ENCODE measurements at regions not wholly inside any gene's neighbourhood (a gene's known extent, or its start where the extent isn't known, plus 50 kb on each side); places are given as distances from the start of the nearest gene placed in this dataset.
"Not testable (repeated sequence)": the region's sequence is repeated elsewhere in the genome, so short reads cannot be mapped to it uniquely, and the experiment has no call there.

GRCh38 chr12:59404109-59404650 is 191.6 kb upstream of the SLC16A7 start:
- no peak for DNase-seq (ENCODE audit: low spot score)

- peak; percentile 20 for DNase-seq (ENCODE audit: low spot score)
Observed at GRCh38 chr12:59403259-59403932, 192.4 kb upstream of the SLC16A7 start.

- no peak for DNase-seq (ENCODE audit: low spot score)
Observed at GRCh38 chr12:59401862-59402261, 194.0 kb upstream of the SLC16A7 start.

- no peak for DNase-seq (ENCODE audit: low spot score)
Observed at GRCh38 chr12:59398164-59398563, 197.7 kb upstream of the SLC16A7 start.

- no peak for DNase-seq (ENCODE audit: low spot score)
Observed at GRCh38 chr12:59396919-59397318, 198.9 kb upstream of the SLC16A7 start.

GRCh38 chr12:59396519-59396918 is 199.3 kb upstream of the SLC16A7 start:
- DNase-seq (ENCODE audit: low spot score), result no peak

- DNase-seq (ENCODE audit: low spot score), result not testable (repeated sequence)
Observed at GRCh38 chr12:59395310-59395709, 200.5 kb upstream of the SLC16A7 start.

- DNase-seq (ENCODE audit: low spot score), result no peak
Observed at GRCh38 chr12:59393506-59393905, 202.3 kb upstream of the SLC16A7 start.

- DNase-seq (ENCODE audit: low spot score), result no peak
Observed at GRCh38 chr12:59389968-59390576, 205.8 kb upstream of the SLC16A7 start.

- DNase-seq (ENCODE audit: low spot score), result no peak
Observed at GRCh38 chr12:59388694-59389093, 207.1 kb upstream of the SLC16A7 start.

- DNase-seq (ENCODE audit: low spot score), result no peak
Observed at GRCh38 chr12:59388176-59388575, 207.7 kb upstream of the SLC16A7 start.

GRCh38 chr12:59386236-59386635 is 209.6 kb upstream of the SLC16A7 start:
- no peak for DNase-seq (ENCODE audit: low spot score)

GRCh38 chr12:59383079-59383822 is 212.6 kb upstream of the SLC16A7 start:
- no peak for DNase-seq (ENCODE audit: low spot score)

- no peak for DNase-seq (ENCODE audit: low spot score)
Observed at GRCh38 chr12:59382282-59383078, 213.3 kb upstream of the SLC16A7 start.

- DNase-seq (ENCODE audit: low spot score), result no peak
Observed at GRCh38 chr12:59381106-59381505, 214.7 kb upstream of the SLC16A7 start.

GRCh38 chr12:59375633-59376032 is 220.2 kb upstream of the SLC16A7 start:
- no peak for DNase-seq (ENCODE audit: low spot score)

- no peak for DNase-seq (ENCODE audit: low spot score)
Observed at GRCh38 chr12:59374783-59375182, 221.0 kb upstream of the SLC16A7 start.

GRCh38 chr12:59372956-59373355 is 222.9 kb upstream of the SLC16A7 start:
- peak; percentile 25 for DNase-seq (ENCODE audit: low spot score)

GRCh38 chr12:59370933-59371332 is 224.9 kb upstream of the SLC16A7 start:
- no peak for DNase-seq (ENCODE audit: low spot score)

- no peak for DNase-seq (ENCODE audit: low spot score)
Observed at GRCh38 chr12:59365133-59365532, 230.7 kb upstream of the SLC16A7 start.

- no peak for DNase-seq (ENCODE audit: low spot score)
Observed at GRCh38 chr12:59357811-59358210, 238.0 kb upstream of the SLC16A7 start.

- DNase-seq (ENCODE audit: low spot score), result not testable (repeated sequence)
Observed at GRCh38 chr12:59346248-59346647, 249.6 kb upstream of the SLC16A7 start.

Measured in HuH-7 (cell line).